ENCODE measurements at regions not wholly inside any gene's neighbourhood (a gene's known extent, or its start where the extent isn't known, plus 50 kb on each side); places are given as distances from the start of the nearest gene placed in this dataset.

- no peak for DNase-seq (ENCODE audit: low read depth)
Measured at GRCh38 chr11:116442238-116442752, 330.5 kb downstream of the BUD13 start.

GRCh38 chr11:116439361-116439677 lies 333.5 kb downstream of the BUD13 start:
- DNase-seq (ENCODE audit: low read depth), result no peak

GRCh38 chr11:116438651-116439360 lies 334.0 kb downstream of the BUD13 start:
- DNase-seq (ENCODE audit: low read depth), result no peak

GRCh38 chr11:116434986-116435385 lies 337.8 kb downstream of the BUD13 start:
- DNase-seq (ENCODE audit: low read depth), result no peak

- DNase-seq (ENCODE audit: low read depth), result no peak
Measured at GRCh38 chr11:116432301-116432700, 340.5 kb downstream of the BUD13 start.

GRCh38 chr11:116431842-116432241 lies 340.9 kb downstream of the BUD13 start:
- no peak for DNase-seq (ENCODE audit: low read depth)

GRCh38 chr11:116428638-116428975 lies 344.2 kb downstream of the BUD13 start:
- no peak for DNase-seq (ENCODE audit: low read depth)

- DNase-seq (ENCODE audit: low read depth), result no peak
Measured at GRCh38 chr11:116427903-116428637, 344.7 kb downstream of the BUD13 start.

GRCh38 chr11:116427337-116427902 lies 345.4 kb downstream of the BUD13 start:
- no peak for DNase-seq (ENCODE audit: low read depth)

- no peak for DNase-seq (ENCODE audit: low read depth)
Measured at GRCh38 chr11:116426761-116427160, 346.0 kb downstream of the BUD13 start.

GRCh38 chr11:116424615-116425261 lies 348.0 kb downstream of the BUD13 start:
- no peak for DNase-seq (ENCODE audit: low read depth)

- DNase-seq (ENCODE audit: low read depth), result no peak
Measured at GRCh38 chr11:116422956-116423600, 349.7 kb downstream of the BUD13 start.

GRCh38 chr11:116422556-116422955 lies 350.2 kb downstream of the BUD13 start:
- no peak for DNase-seq (ENCODE audit: low read depth)

- no peak for DNase-seq (ENCODE audit: low read depth)
Measured at GRCh38 chr11:116421529-116422185, 351.1 kb downstream of the BUD13 start.

- peak; percentile 4 for DNase-seq (ENCODE audit: low read depth)
Measured at GRCh38 chr11:116420770-116421528, 351.8 kb downstream of the BUD13 start.

- DNase-seq (ENCODE audit: low read depth), result peak; percentile 8
Measured at GRCh38 chr11:116420030-116420429, 352.8 kb downstream of the BUD13 start.

- DNase-seq (ENCODE audit: low read depth), result no peak
Measured at GRCh38 chr11:116418388-116419041, 354.3 kb downstream of the BUD13 start.

- no peak for DNase-seq (ENCODE audit: low read depth)
Measured at GRCh38 chr11:116416852-116417251, 355.9 kb downstream of the BUD13 start.

- DNase-seq (ENCODE audit: low read depth), result peak; percentile 6
Measured at GRCh38 chr11:116415095-116415494, 357.7 kb downstream of the BUD13 start.

GRCh38 chr11:116414357-116414880 lies 358.4 kb downstream of the BUD13 start:
- DNase-seq (ENCODE audit: low read depth), result no peak
